ENCODE measurements at regions not wholly inside any gene's neighbourhood (a gene's known extent, or its start where the extent isn't known, plus 50 kb on each side); places are given as distances from the start of the nearest gene placed in this dataset.

- DNase-seq = no peak
These were observed 201.2 kb upstream of the MTNR1B start for GRCh38 chr11:92768121-92768840.

DNA sequence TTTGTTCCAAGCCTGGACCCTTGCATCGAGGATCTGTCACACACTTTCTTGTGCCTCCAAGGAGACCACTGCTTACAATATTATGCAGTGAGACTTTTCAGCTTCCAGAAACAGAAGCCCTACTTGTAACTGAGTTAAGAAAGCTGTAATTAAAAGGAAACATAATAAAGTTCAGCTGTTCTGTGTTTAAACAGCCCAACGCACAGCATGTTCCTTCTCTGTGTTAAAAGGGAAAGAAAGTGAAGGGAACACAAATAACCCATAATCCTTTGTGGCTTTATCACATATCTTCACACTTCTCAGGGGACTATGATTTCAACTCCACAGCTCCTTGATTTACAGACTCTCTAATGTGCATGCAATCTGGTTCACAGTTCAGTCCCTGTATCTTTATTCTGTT lies 200.3 kb upstream of the MTNR1B start:
- no peak for DNase-seq

GRCh38 chr11:92770419-92770818 lies 199.0 kb upstream of the MTNR1B start:
- no peak for DNase-seq

DNA sequence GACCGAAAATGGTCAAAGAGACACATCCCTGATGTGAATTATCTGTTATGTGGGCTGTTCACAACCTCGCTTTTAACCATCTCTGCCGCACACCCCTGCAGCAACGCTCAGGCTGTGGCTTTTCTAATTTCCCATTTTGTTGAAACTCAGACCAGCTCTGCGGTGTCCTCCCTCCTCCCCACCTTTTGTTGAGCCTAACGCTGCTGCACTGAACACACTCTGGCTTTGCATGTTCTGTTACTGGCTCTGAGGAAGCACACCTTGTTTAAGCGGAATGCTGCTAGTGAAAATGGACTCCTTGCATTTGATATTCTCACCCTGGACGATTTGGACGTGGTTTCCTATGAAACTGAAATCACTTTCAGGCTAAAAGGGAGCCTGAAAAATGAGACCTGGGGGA lies 198.5 kb upstream of the MTNR1B start:
- DNase-seq = no peak

DNA sequence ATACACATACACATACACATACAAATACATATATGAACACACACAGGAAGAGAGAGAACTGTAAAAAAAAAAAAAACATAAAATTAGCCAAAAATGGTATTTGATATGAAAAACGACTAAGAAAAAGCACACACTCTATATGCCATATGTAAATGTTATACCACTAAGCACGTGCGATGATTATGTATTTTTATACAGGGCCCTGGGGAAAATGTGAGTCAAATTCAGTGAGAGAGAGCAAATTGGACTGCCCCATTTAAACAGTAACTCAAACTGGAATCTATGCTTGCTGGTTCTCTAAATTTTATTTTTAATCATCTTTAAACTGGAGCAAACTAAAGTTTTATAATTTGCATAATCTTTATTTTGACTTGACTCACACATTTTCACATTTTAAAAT lies 197.8 kb upstream of the MTNR1B start:
- DNase-seq = no peak

GRCh38 chr11:92775003-92775676 lies 194.3 kb upstream of the MTNR1B start:
- no peak for DNase-seq

GRCh38 chr11:92776676-92777075 lies 192.8 kb upstream of the MTNR1B start:
- DNase-seq = no peak

DNA sequence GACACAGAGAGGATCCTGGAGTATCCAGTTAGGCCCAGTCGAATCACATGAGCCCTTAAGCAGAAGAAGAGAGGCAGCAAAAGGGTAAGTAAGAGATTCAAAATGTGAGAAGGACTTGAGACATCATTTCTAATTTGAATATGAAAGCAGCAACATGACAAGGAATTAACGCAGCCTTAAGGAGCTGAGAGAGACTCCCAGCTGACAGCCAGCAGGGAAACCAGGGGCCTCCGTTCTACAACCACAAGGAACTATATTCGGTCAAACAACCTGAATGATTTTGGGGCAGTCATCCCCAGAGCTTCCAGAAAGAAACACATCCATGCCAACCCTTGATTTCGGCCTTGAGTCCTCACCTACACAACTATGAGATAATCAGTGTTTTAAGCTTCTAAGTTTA lies 189.7 kb upstream of the MTNR1B start:
- no peak for DNase-seq

DNA sequence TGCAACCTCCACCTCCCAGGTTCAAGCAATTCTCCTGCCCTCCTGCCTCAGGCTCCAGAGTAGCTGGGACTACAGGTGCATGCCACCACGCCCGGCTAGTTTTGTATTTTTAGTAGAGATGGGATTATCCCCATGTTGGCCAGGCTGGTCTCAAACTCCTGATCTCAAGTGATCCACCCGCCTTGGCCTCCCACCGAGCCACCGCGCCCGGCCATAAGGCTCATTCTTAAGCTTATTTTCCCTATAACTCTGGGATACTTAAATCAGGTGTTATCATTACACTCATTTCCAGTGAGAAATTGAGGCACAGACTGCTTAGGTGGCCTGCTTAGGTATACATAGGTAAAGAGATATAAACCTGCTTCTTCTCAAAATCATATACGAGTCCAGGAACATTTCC lies 188.3 kb upstream of the MTNR1B start:
- DNase-seq = no peak

- no peak for DNase-seq
These were observed 186.6 kb upstream of the MTNR1B start for GRCh38 chr11:92782806-92783205.

DNA sequence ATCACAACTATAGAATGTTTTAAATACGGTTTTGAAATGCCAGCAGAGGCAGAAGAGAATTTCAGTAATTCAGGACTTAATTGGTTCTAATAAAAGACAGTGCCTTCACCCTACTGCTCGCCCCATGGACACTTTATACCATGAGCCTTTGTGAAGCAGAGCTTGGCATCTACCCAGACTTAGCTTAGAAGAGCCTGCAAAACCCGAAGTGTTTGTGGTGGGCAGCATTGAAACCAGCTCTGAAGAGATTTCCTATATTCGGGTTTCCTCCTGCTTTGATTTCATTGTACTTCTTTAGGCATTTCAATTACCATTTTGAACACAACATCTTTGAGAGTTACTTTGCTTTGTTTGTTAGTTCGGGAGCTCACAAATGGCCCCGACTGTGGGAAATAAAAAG lies 185.1 kb upstream of the MTNR1B start:
- no peak for DNase-seq

DNA sequence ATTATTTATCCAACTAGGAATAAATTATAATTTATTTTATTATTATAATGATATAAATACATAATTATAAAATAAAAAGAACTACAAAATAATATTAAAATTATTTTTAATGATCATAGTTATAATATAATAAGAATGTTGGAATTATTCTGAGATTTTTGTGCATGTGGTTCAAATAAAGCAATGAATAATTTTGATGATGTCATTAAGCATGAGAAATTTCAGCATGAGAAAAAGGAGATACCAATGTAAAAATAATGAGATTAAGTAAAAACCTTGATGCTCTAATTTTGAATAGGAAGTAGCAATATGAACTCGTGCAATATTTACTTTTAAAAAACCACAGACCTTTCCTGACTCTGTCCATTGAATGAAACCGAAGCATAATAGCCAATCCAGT lies 181.8 kb upstream of the MTNR1B start:
- no peak for DNase-seq

GRCh38 chr11:92789761-92790160 lies 179.7 kb upstream of the MTNR1B start:
- DNase-seq = no peak

DNA sequence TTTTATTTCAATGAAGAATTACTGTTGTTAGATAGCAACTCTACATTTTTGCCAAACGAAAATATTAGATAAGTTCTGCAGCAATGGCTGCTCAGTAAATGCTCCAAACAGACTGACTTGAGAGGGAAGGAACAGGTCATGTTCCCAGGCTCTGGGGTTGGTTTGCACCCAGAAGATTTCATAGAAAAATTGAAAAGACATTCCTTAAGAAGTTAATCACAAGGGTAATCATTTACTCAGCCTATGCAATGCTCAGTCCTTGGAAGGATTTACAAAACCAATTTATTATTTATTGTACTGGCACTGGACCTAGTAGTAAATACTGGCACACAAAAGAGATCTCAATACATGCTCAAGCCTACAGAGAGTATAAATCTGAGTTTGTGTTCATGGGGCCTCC lies 179.1 kb upstream of the MTNR1B start:
- no peak for DNase-seq

- DNase-seq = no peak
These were observed 178.4 kb upstream of the MTNR1B start for GRCh38 chr11:92790926-92791616.

GRCh38 chr11:92791886-92792285 lies 177.6 kb upstream of the MTNR1B start:
- DNase-seq = no peak

DNA sequence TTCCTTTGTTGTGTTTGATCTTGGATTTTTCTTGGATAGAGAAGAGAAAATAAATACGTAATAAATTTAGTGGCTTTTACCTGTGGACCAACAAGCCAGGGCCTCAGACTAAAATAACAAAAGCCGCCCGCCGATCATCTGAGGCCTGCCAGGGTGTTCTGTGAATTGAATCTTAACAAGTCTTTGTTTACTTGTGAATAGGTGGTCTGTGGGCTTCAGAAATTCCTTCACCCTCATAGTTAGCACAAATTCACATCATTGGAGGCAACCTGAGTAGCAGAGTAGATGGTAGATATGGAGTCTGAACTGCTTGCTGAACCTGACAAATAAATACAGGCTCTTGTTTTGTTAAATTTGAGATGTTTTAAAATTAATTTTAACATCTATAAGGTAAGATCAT lies 176.3 kb upstream of the MTNR1B start:
- no peak for DNase-seq

DNA sequence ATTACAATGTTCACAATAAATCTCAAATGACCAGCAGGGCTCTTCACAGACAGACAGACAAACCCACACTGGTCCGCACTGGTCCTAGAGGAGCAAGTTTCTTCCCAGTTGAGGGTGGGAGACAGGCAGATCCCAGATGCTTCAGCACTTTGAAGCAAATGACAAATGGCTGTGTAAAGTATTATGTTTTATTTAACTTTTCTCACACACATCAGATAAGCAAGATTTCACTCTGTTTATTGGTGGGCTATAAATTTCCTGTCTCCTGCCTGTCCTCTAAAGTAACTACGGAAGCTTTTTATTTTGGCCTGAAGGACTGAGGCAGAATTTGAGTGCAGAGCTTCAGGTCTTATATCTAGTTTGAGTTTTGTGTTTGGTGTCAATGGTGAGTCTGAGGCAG lies 174.7 kb upstream of the MTNR1B start:
- no peak for DNase-seq

DNA sequence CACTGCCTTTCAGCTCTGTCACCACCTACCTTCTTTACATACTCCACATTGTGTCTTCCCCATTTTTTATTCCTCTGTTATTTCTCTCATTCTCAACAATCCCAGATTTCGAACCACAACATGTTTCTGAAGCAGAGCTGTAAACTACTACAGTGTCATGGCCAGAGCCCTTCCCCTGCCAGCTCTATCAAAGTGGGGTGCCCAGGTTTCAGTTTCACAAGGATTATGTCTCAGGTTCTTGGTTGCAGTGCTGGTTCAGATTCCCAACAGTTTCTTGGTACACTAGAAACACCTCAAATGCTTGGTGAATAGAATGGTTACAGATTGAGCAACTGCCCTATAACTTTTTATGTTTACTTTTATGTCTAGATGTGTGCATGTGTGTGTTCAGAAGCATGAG lies 172.7 kb upstream of the MTNR1B start:
- no peak for DNase-seq

DNA sequence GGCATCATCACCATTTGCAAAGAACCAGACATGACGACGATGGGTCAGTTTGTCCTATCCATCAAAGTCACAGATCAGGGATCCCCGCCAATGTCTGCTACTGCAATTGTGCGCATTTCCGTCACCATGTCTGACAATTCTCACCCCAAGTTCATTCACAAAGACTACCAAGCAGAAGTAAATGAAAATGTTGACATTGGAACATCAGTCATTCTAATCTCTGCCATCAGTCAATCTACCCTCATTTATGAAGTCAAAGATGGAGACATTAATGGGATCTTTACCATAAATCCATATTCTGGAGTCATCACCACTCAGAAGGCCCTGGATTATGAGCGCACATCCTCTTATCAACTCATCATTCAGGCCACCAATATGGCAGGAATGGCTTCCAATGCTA lies 171.6 kb upstream of the MTNR1B start:
- no peak for DNase-seq

DNA sequence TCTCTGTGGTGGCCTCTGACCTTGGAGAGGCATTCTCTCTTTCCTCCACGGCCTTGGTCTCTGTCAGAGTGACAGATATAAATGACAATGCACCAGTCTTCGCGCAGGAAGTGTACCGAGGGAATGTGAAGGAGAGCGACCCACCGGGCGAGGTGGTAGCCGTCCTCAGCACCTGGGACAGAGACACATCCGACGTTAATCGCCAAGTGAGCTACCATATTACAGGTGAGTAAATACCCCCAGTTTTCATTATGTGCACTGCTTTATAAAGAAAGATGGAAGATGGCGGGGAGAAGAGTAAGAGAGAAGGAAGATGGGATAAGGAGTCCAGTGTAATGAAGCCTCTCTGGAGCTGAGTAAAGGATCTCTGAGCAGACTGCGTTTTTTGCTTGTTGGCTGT lies 167.8 kb upstream of the MTNR1B start:
- no peak for DNase-seq

DNA sequence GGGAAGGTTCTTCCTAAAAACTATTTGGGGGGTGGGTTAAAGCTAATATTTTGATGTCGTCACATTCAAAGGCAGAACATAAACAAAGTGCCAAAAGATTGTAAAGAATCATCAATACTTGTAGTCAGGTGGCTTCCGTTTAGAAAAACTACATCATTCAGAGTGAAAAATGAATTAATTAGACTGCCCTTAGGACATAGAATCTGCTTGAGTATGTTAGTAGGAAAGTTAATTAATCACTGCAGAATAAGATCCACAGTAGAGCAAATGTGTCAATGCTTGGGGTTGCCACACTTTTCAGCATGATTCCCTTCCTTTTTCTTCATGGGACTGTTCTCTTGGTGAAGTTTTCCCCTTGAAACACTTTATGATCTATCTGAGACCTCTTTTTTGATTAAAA lies 166.8 kb upstream of the MTNR1B start:
- no peak for DNase-seq

GRCh38 chr11:92803391-92803790 lies 166.1 kb upstream of the MTNR1B start:
- no peak for DNase-seq

GRCh38 chr11:92804388-92804966 lies 165.0 kb upstream of the MTNR1B start:
- DNase-seq = no peak

Measured in activated CD4-positive, alpha-beta T cell treated with anti-CD3 and anti-CD28 coated beads, Interleukin-2, amount 50 U/mL, for 48 hours (primary cell).